ENCODE measurements at regions not wholly inside any gene's neighbourhood (a gene's known extent, or its start where the extent isn't known, plus 50 kb on each side); places are given as distances from the start of the nearest gene placed in this dataset.

DNA sequence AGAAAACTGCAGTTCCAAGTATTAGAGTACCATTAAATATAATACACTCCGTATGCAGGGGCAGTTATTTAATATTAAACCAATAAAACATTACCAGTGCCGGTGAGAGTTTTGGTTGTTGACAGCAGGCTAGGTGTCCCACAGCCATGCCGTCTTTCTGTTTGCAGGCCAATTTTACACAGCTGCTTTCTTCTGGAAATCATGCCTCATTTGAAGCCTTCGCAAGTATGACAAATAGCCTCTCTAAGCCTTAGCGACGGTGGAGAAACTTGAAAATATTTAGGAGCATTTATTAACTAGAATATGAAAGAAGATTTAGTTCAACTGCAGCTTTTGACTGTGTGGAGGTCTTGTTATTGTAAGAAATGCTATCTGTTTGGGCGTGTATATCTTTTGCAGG lies 226.0 kb downstream of the BMP2 start:
- no peak for TF ChIP-seq TAF1 (IDR thresholded peaks at IDR 0.05; ENCODE audit: low read depth)
- TF ChIP-seq, protein P1, sequence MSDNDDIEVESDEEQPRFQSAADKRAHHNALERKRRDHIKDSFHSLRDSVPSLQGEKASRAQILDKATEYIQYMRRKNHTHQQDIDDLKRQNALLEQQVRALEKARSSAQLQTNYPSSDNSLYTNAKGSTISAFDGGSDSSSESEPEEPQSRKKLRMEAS (IDR thresholded peaks at IDR 0.05): no peak
